SKM-1 (cell line): ENCODE measurements at regions not wholly inside any gene's neighbourhood (a gene's known extent, or its start where the extent isn't known, plus 50 kb on each side); places are given as distances from the start of the nearest gene placed in this dataset.
A peak's percentile ranks its signal among the peaks of the same experiment; 100 is the strongest.

Source experiments
- DNase-seq: peaks from one replicate; lab custom pipeline; 2025; ENCODE audit not compliant: unreplicated experiment; lab: John Stamatoyannopoulos, UW

DNA sequence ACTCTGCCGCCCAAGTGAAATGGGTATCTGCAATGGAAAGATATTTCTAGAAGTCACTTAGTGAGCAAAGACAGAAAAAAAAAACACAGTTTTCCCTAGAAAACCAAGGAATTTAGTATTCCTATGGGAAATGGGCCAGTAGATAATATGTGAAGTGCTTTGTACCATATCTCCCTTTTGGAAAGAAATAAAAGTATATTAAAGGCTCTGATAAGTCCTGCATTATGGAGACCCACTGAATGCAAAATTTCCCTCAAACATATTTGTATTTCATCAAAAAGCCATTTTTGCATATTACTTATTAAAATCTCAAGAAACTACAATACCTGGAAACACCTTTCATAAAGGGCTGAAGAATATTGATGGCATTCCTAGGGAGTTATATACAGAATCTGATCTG is 51.6 kb upstream of the DYNLRB2 start:
- no peak for DNase-seq

DNA sequence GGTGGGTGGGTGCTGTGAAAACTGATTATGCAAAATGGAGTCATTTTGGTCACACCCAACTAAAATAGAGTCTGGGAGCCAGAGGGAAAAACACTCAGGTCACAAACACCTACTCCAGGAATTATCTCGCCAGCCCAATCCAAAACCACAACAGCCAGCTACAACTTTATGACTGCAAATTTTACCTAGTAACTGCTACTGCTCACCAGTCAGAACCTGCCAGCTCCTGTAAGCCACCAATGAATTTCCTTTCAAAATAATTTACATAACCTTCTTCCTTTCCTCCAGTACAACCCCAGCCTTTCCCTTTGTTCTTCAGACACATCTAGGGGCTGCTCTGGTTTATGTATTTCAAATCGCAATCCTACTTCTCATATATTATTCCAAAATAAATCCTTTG is 52.6 kb upstream of the DYNLRB2 start:
- no peak for DNase-seq

DNA sequence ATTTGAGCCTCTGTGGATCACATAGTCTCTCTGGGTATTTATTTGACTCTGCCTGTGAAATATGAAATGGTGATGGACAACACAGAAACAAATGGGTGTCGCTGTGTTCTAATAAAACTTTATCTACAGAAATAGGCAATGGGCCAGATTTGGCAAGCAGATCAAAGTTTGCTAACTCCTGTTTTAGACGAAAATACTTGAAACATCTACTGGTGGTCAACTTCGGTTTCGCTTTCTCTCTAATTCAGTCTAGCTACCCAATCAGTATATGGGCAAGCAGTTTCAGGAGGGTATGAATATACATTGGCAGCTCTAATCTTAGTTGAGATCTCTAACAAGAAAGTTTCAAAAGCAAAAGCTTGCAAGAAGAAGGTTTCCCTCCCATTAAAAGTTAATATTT is 60.1 kb upstream of the DYNLRB2 start:
- DNase-seq = no peak

DNA sequence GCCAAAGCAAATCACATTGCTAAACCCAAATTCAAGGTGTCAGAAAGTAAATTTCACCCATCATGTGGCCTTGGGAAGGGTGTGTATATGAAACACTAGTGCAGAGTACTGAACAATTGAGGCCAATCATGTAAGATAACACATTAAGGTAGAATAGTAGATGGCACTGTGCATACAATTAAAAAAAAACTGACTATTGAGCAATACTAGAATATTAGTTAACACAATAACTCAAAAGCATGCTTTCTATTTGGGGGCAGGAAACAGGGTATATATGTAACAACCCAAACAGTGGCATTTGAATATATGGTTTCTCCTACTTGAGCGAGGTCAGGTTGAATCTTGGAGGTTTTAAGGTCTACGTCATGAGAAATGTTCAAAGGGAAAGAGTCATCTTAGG is 63.0 kb upstream of the DYNLRB2 start:
- no peak for DNase-seq

DNA sequence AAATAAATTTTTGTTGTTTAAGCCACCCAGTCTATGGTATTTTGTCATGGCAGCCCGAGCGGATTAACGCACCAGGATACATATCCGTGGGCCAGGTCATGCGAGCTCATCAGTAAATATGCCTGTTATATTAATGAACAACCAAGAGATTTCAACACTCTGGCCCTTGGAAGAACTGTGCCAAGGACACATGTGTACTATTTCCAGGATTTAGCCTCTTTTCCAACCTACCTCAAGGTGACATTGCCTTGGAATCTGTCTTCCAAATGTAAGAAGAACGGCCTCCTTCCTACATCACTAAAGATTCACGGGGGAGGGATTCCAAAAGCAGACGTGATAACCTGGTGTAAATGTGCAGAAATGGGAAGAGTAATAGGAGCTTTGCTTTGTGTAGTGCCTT is 72.8 kb upstream of the DYNLRB2 start:
- no peak for DNase-seq

DNA sequence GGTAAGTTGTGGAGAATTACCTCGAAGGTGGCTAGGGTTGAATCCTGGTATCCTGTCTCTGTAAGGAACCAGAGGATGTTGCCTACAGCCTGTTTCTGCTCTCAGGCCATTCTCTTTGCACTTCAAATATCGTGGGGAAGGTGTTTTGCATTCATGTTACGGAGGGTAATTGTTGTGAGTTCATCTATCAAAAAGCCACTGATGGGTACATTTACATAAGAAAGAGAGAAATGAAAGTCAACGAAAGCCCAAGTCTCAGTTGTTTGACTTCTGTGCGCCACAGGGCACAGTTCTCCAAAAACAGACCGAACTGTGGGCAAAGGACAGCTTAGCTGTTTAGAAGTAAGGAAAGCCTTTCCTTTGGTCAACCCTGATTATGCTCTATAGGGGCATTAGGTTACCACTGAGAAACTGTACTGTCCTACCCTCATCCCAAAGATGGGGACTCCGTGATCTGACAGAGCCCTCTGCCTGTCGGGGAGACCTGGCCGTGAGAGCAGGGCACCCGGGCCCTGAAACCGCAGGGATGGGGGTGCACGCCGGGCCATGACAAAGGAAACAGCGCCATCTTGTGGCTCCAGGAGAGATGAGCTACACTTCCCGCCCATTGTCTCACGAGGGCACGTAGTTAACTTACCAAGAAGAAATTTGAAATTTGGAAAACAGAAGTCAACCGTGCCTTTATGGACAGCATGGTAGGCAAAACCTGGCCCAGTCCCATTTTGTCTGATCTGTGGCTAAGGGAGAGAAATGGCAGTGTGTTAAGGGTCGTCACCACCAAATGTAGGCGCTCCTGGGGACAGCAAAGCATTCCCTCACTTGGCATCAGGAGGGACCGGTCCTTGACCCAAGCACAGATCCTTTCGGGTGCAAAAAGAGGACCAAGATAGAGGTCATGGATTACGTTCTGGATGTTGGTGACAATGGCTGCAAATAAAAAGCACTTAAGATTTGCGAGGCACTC is 74.5 kb upstream of the DYNLRB2 start:
- peak; percentile 14 for DNase-seq

DNA sequence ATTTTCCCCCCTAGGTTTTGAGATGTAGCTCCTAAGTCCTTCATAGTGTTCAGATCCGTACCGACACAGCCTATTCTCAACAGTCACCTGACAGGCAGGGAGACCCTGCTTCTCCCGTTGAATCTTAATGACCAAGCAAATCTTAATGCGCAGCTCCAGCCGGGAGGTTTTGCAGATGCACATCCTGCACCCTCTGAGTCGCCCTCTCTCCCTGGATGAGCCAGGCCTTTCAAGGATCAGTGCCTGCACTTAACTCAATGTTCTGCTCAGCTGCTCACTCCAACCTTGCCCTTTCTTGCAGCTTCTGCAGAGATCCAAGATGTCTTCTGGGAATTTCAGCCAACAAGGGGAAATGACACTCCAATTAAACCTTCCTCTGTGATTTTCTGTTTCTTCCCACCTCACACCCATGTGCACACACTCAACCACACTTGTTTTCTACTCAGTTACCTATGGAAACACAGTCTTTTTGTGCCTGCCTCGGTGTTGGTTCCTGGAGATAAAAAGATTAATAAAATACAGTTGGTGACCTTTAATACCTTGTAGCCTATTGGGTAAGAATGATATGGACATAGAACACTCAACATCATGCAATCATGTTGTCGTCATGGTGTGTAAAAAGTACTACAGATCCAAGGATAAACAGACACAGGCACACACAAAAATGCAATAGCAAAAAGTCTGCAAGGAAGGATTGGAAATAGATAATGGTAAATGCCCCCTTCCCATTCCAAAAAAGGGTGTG is 76.9 kb upstream of the DYNLRB2 start:
- DNase-seq = no peak

DNA sequence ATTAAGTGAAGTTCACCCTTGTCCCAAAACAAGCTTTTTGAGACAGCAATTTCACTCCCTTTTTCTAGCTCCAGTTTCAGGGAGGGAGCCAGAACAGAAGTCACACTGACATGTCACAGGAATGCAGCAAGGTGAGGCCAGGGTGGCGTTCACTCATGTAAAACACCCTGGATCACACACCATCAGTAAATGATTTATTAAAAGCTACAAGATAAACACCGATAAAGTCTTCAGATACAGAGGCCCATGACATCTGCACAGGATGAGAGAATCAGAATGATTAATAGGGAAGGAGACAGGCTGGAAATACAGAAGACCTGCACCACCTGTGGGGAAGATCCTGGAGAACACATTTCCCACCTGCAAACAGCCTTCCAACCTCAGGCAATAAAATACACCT is 77.5 kb upstream of the DYNLRB2 start:
- DNase-seq = no peak

DNA sequence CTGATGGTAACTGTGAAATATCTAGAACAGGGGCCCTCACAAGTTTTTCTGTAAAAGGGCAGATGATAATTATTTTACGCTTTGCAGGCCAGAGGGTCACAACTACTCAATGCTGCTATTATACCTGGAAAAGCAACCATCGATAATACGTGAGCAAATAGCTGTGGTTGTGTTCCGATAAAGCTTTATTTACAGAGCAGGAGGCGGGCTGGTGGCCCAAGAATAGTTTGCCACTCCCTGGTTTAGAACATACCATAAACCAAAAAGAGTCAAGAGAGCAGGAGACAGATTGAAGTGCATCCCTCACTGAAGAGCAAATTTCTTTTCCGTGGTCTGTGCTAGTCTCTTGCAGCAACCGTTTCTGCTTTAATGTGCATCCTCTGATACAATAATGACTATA is 77.9 kb upstream of the DYNLRB2 start:
- DNase-seq = no peak

DNA sequence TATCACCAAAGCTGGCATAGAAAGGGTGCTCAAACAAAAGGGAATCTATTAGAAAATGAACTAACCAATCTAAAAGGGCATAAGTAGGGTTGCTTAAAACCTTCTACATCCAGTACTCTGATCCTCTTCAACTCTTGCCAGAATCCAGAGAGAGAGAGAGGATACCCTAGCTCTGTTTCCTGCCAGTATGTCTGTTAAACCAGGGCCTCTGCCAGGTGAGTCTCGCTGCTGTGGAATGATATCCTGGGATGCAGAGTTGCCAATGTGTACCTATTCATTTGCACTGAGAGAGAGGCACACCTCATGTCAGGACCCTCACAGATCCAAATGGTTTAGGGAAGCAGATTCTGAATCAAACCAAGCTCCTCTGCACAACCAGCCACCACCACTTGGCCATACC is 79.8 kb upstream of the DYNLRB2 start:
- no peak for DNase-seq

DNA sequence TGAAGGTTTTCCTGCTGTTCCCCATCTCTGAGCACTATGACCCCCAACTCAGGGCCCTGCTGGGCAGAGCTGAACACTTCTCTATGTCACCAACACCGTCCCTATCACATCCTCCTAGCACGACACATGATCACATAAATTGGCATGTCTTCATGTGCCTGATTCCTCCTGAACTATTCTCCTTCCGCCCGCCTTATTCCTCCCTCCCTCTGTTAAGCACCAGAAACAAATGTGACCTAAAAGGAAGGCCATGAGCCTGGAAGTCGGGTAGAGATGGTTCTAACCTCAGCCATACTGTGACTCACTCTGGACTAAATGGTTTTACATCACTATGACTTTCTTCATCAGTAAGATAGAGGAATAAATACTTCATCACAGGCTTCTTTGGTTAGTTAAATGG is 80.8 kb upstream of the DYNLRB2 start:
- DNase-seq = no peak

DNA sequence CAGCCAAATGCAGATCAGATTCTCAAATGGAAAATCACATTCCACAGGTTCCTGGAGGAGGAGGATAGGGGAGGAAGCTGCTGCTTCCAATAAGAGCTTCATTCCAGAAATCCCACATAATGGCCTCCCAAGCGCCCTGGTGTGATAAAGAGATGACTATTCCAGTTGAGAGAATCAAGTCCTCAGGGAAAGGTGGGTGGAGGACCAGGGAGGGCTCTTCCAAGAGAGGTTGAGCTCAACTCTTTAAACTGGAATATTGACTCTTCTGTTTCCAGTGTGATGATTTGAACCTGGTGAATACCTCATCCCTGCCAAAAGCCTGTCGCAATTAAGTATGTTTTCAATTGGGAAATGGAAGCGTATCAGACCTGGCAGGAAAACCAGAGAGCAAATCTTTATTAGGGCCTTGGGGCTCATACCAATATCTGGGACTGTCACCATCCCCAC is 81.4 kb upstream of the DYNLRB2 start:
- DNase-seq = no peak

DNA sequence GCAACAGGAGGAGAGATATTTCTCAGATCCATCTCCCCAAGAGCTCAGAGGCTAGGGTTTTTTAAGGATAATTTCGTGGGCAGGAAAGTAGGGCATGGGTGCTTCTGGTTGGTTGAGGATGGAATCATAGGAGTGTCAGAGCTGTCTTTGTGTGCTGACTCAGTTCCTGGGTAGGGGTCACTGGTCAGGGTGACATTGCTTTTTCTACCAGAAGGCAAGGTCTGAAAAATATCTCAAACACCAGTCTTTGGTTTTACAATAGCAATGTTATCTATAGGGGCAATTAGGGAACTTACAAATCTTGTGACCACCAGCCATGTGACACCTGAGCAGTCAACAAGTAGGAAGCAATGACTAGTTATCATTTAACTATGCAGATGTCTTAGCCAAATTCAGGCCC is 82.9 kb upstream of the DYNLRB2 start:
- no peak for DNase-seq

DNA sequence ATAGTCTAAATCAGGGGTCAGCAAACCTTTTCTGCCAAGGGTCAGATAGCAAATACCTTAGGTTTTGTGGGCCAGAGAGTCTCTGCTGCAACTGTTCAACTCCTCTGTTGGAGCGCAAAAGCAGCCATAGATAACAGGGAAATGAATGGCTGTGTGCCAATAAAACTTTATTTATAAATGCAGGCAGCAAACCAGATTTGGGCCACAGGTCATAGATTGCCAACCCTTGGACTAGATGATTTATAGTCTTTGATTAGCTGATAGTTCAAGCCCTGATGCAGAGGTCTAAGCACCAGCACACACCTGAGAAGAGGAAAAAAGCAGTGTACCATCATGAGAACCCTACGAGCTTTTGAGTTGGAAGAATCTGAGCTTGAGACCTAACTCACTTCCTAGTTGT is 86.0 kb upstream of the DYNLRB2 start:
- DNase-seq = no peak

DNA sequence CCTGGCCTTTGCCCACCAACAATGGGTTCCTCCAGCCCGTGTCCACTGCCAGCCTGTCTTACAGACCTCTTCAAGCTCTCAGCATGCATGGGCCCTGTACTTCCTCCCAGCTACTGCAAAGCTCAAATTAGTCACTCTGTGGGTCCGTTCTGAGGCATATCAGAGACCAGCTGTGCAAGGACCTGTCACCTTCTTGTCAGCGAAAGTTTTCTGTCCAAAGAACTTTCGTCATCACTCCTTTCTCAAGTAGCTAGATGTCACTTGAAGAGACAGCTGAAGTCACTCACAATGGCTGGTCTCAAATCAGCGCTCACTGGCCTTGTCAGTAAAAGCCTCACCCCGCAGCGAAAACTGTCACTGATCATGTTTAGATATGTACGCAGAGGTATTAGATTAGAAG is 91.4 kb upstream of the DYNLRB2 start:
- no peak for DNase-seq

DNA sequence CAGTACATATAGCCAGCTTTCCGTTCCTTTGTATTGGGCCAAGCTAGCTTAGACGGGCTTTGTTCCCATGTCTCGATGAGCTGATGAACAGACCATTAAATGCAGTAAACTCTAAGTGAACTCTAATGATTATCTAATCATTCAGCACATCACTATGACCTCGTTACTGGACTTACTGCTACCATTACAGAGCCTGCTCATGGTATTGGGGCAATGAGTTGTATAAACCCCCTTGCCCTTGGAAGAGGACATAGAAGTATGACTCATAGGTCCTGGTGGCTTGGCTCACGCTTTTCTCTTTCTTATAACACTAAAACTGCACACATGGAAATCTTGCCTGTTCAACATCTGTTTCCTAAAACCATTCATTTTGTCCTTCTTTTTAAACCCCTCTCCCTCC is 93.6 kb upstream of the DYNLRB2 start:
- no peak for DNase-seq

DNA sequence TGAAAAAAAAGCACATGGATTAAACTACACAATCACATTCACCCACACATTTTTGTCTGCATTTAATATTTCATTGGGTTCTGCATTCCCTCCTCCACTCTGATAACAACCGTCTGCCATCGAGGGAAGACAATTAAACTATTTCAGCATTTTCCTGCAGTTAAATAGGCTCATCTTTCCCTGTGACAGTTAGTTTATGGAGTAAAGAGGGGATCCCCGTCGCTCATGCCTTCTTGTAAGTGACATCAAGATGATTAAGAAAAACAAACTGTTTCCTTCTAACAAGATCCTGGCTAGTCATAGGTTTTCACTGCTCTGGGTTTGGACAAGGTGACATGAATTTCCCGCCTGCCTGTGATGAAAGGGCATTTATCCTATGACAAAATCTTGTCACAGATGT is 98.0 kb upstream of the DYNLRB2 start:
- no peak for DNase-seq

DNA sequence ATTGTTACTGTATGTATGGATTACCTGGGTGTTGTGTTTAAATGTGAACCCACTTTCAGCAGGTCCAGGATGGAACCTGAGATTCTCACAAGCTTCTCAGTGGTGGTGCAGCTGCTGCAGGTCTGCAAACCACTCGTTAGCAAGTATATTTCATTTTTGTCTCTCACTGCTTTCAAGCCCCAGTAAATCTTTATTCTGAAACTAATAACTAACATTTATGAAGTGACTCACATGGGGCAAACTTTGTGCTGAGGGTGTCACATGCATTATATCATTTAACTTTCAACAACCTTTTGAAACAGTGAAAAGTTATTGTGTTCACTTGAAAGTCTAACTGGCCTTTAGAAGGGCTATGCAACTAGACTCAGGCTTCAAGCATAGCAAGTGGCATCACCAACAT is 98.9 kb upstream of the DYNLRB2 start:
- no peak for DNase-seq

DNA sequence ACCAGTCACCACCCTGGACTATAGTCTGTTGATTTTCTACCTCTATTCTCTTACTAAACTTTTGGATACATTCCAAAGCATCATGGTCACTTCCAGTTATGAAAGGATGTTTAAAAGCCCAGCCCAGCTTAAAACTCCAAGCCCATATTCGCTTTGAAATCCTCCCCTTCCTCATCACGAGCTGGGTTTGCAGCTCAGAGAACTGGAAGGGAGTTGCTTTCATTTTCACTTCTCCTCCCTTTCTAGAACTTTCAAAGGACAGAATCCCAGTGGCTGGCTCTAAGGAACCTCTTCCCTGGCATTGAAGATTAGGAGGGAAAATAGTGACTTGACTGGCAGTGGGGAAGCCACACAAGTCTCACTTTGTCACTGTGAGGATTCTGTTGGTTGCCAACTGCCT is 100.1 kb upstream of the DYNLRB2 start:
- no peak for DNase-seq

DNA sequence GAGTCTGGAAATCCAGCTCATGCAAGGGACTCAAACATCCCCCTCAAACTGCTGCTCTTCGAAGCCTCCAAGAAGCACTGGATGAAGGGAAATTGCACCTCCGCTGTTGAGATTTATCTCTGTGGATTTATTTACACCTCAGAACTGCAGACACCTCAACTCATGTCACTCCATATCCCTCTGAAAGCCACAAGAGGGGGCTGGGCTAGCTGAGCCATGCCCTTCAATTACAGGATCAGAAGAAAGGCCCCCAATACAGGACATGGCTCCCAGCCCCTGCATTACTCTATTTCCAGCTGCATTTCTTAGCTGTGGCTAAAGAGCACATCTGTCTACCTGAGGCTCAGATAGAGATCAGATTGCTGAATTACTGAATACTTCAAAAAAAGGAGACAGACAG is 103.1 kb upstream of the DYNLRB2 start:
- no peak for DNase-seq

DNA sequence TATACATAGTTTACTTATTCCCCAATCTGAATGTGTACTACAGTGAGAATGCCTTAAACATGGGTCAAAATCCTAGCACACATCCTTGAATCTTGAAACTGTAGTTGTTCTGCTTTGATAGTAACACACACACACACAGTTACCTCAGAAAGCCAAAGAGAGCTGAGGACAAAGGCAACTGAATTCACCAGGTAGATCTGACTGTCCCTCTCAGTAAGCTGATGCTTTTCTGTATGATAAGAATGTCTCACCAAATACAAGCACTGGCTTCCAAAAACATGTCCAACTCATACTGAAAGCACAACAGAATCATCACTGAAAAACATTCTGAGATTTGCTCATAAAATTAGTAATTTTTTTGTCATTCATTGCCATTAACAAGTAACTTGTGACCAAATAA is 104.3 kb upstream of the DYNLRB2 start:
- DNase-seq = no peak

DNA sequence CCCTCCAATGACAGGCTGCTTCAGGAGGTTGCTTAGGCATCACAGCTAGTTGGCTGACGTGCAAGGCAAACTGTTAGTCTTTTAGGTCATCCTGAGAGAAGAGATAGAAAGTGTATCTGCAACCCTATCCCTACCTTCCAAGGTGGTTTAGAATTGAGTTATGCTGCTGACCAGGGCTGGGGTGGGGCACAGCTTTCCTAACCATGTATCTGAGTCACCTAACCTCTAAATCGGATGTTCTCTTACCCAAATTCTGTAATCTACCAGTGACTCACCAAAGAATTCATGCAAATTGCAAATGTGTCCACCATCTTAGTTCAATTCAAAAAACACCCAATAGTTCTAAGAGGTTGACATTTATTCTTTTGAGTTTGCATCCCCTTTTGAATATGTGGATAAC is 107.2 kb upstream of the DYNLRB2 start:
- no peak for DNase-seq
